NT2/D1 (cell line): ENCODE measurements at regions not wholly inside any gene's neighbourhood (a gene's known extent, or its start where the extent isn't known, plus 50 kb on each side); places are given as distances from the start of the nearest gene placed in this dataset.

Experiments used
- SUZ12 ChIP-seq: IDR thresholded peaks from 2 replicates; pipeline ENCODE4 v1.6.1; 2011; ENCODE audit not compliant: insufficient read length, insufficient read depth; ENCODE audit errors: extremely low read depth
- YY1 ChIP-seq: IDR thresholded peaks from 2 replicates; pipeline ENCODE4 v1.6.1; 2011; ENCODE audit not compliant: insufficient read length, insufficient read depth

DNA sequence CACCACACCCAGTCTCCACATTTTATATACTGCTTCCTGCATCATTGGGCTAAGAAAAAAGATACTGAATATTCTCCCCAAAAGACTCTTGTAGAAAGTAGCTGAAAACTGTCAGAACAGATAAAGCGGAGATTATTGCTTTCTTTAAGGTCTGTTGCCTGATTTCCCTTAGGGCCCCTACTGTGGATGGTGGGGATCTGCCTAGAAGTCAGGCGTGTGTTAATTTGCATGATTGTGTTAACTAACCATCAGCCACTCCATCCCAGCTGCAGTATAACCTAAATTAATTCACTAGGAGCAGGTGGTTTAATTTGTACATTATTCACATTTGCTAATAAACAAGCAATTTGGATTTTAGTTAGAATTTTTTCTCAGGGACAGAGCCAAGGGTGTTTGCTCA, 360.3 kb downstream of the FBXW7 start:
- no peak for TF ChIP-seq YY1
- no peak for TF ChIP-seq SUZ12
